ENCODE measurements at regions not wholly inside any gene's neighbourhood (a gene's known extent, or its start where the extent isn't known, plus 50 kb on each side); places are given as distances from the start of the nearest gene placed in this dataset.

- TF ChIP-seq EZH2 (IDR thresholded peaks at IDR 0.05): no peak
- no peak for TF ChIP-seq POLR2AphosphoS5 (IDR thresholded peaks at IDR 0.05; ENCODE audit: borderline replicate concordance, low read depth, low read length)
- no peak for TF ChIP-seq FOXP2 (optimal IDR thresholded peaks at IDR 0.05; ENCODE audit: control extremely low read depth, extremely low read length, insufficient read depth)
- DNase-seq (ENCODE audit: low read depth, low spot score): no peak
- Histone ChIP-seq H3K36me3 (ENCODE audit: insufficient read depth, low read length) (no peaks in the 10 kb centered on the region), H3K4me3 (no peak overlapping the region), H3K9ac (ENCODE audit: insufficient read length) (no peak overlapping the region), H3K27ac (no peak overlapping the region), H3K9me3 (ENCODE audit: low read depth, low read length) (no peaks in the 10 kb centered on the region; the same call in 1 of the 2 replicates)
These were observed 55.0 kb upstream of the EPHB3 start for GRCh38 chr3:184506561-184506991.

GRCh38 chr3:184508938-184509337, 52.6 kb upstream of the EPHB3 start:
- H3K27ac ChIP-seq: no peak overlapping the region
- no peak for DNase-seq (ENCODE audit: low read depth, low spot score)
- no peaks in the 10 kb centered on the region for H3K36me3 ChIP-seq (ENCODE audit: insufficient read depth, low read length)
- H3K9me3 ChIP-seq (ENCODE audit: low read depth, low read length): no peaks in the 10 kb centered on the region
- H3K4me3 ChIP-seq: no peak overlapping the region
- TF ChIP-seq EZH2 (IDR thresholded peaks at IDR 0.05) (no peak), FOXP2 (optimal IDR thresholded peaks at IDR 0.05; ENCODE audit: control extremely low read depth, extremely low read length, insufficient read depth) (no peak), POLR2AphosphoS5 (IDR thresholded peaks at IDR 0.05; ENCODE audit: borderline replicate concordance, low read depth, low read length) (no peak)
- H3K9ac ChIP-seq (ENCODE audit: insufficient read length): no peak overlapping the region

DNA sequence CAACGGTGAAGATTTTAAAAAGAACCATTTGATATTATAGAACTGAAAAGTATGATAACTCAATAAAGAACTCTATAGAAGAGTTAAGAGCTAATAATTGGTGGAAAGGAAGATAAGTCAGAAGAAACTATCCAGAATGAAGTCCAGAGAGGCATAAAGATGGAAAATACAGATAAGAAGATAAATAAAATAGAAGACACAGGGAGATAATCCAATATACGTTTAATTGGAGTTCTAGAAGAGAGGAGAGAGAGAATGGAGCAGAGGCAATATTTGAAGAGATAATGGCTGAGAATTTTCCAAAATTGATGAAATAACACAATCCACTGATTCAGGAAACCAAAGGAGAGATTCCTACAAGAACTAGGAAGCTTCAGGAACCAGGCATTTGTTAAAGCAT, 49.8 kb upstream of the EPHB3 start:
- Histone ChIP-seq H3K9ac (ENCODE audit: insufficient read length) (no peak overlapping the region), H3K9me3 (ENCODE audit: low read depth, low read length) (no peaks in the 10 kb centered on the region), H3K36me3 (ENCODE audit: insufficient read depth, low read length) (no peaks in the 10 kb centered on the region), H3K4me3 (no peak overlapping the region), H3K27ac (no peak overlapping the region)
- no peak for DNase-seq (ENCODE audit: low read depth, low spot score)
- TF ChIP-seq EZH2 (IDR thresholded peaks at IDR 0.05) (no peak), POLR2AphosphoS5 (IDR thresholded peaks at IDR 0.05; ENCODE audit: borderline replicate concordance, low read depth, low read length) (no peak), FOXP2 (optimal IDR thresholded peaks at IDR 0.05; ENCODE audit: control extremely low read depth, extremely low read length, insufficient read depth) (no peak)
